ENCODE measurements at regions not wholly inside any gene's neighbourhood (a gene's known extent, or its start where the extent isn't known, plus 50 kb on each side); places are given as distances from the start of the nearest gene placed in this dataset.

DNA sequence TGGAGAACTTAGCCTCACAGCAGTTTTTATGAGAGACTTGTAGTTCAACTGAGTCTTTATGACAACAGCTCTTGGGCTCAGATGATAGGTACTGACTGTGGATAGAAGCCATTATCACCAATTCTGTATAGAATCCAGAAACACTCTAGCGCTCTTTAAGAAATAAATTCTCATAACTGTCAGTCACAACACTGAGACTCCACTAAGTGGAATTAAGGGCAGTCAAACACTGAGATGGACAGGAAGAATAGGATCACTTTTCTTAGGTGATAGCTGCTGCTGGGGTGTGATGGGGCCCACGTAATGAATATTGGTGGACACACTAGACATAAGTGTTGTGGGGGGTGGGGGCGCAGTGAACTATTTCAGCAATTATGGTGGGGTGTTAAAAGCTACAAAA lies 1691.8 kb upstream of the LRRTM1 start:
- H3K4me3 ChIP-seq: no peak overlapping the region
- intact Hi-C loops (cut with DNase I): no loop called here
- H3K4me1 ChIP-seq (ENCODE audit: insufficient read depth): no peaks in the 10 kb centered on the region
- no peaks in the 10 kb centered on the region for H3K9me3 ChIP-seq
- H3K27ac ChIP-seq: no peak overlapping the region
- peaks cover 3% of the 10 kb centered on the region for H3K27me3 ChIP-seq
- no peak for DNase-seq
- H3K36me3 ChIP-seq: no peaks in the 10 kb centered on the region
- 72 to 94% (median 83%) methylated on average over 3 of the region's 3 CpGs for WGBS, 3 donors
- TF ChIP-seq POLR2A (IDR thresholded peaks at IDR 0.05) (no peak), EP300 (IDR thresholded peaks at IDR 0.05) (no peak), CTCF (IDR thresholded peaks at IDR 0.05) (no peak)

DNA sequence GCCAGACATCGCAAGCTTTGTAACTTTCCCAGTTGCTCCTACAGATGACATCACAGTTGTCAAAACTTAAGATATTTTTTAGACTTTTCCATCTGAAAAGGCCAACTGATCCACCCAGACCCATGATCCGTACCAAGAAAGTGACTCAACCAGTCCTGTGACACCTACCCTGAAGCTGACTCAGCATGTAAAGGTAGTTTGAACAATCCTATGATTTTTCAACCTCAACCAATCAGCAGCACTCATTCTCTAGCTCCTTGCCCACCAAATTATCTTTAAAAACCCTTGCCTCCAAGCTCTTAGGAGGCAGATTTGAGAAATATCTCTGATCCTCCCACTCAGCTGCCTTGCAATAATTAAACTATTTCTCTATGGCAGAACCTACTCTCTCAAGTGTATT lies 1686.7 kb upstream of the LRRTM1 start:
- no peaks in the 10 kb centered on the region for H3K27me3 ChIP-seq
- no peak for DNase-seq
- no peak overlapping the region for H3K4me3 ChIP-seq
- H3K9me3 ChIP-seq: no peaks in the 10 kb centered on the region
- no peak overlapping the region for H3K27ac ChIP-seq
- 89 to 93% (median 91%) methylated on average over 2 of the region's 2 CpGs for WGBS, 3 donors
- H3K4me1 ChIP-seq (ENCODE audit: insufficient read depth): no peaks in the 10 kb centered on the region
- TF ChIP-seq POLR2A (IDR thresholded peaks at IDR 0.05): no peak
- TF ChIP-seq EP300 (IDR thresholded peaks at IDR 0.05): no peak
- TF ChIP-seq CTCF (IDR thresholded peaks at IDR 0.05): no peak
- intact Hi-C loops (cut with DNase I): no loop called here
- H3K36me3 ChIP-seq: no peaks in the 10 kb centered on the region

DNA sequence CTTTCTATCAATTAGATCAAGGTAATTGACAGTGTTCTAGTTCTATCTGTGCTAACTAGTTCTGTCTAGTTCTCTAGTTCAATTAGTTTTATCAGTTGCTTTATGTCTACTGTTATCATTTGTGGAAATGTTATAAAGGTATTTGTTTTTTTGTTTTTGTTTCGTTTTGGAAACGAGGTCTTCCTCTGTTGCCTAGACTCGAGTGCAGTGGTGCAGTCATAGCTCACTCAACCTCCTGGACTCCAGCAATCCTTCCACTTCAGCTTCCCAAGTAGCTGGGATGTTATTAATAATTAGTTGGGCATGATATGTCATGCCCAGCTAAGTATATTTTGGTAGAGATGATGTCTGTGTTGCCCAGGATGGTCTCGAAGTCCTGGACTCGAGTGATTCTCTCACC lies 1682.8 kb upstream of the LRRTM1 start:
- H3K4me3 ChIP-seq: no peak overlapping the region
- no peaks in the 10 kb centered on the region for H3K4me1 ChIP-seq (ENCODE audit: insufficient read depth)
- no peaks in the 10 kb centered on the region for H3K36me3 ChIP-seq
- 75 to 83% (median 83%) methylated on average over 5 of the region's 5 CpGs for WGBS, 3 donors
- no peak overlapping the region for H3K27ac ChIP-seq
- no peaks in the 10 kb centered on the region for H3K27me3 ChIP-seq
- DNase-seq: no peak
- no peaks in the 10 kb centered on the region for H3K9me3 ChIP-seq
- intact Hi-C loops (cut with DNase I): no loop called here
- TF ChIP-seq POLR2A (IDR thresholded peaks at IDR 0.05): no peak
- TF ChIP-seq CTCF (IDR thresholded peaks at IDR 0.05): no peak
- no peak for TF ChIP-seq EP300 (IDR thresholded peaks at IDR 0.05)

DNA sequence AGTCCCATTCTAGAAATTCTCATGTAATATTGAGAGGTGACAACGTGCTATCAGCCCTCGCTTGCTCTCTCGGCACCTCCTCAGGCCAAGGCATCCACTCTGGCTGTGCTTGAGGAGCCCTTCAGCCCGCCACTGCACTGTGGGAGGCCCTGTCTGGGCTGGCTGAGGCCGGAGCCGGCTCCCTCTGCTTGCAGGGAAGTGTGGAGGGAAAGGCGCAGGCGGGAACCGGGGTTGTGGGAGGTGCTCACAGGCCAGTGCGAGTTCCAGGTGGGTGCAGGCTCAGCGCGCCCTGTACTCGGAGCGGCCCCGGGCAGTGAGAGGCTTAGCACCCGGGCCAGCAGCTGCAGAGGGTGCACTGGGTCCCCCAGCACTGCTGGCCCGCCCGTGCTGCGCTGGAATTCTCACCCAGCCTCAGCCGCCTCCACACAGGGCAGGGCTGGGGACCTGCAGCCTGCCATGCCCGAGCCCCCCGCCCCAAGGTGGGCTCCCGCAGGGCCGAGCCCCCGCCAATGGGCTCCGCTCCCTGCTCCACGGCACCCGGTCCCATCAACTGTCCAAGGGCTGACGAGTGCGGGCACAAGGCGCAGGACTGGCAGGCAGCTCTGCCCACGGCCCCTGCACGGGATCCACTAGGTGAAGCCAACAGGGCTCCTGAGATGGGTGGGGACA lies 1680.6 kb upstream of the LRRTM1 start:
- no peak overlapping the region for H3K4me3 ChIP-seq
- no peaks in the 10 kb centered on the region for H3K4me1 ChIP-seq (ENCODE audit: insufficient read depth)
- H3K27me3 ChIP-seq: no peaks in the 10 kb centered on the region
- H3K36me3 ChIP-seq: no peaks in the 10 kb centered on the region
- TF ChIP-seq EP300 (IDR thresholded peaks at IDR 0.05) (no peak), CTCF (IDR thresholded peaks at IDR 0.05) (no peak), POLR2A (IDR thresholded peaks at IDR 0.05) (no peak)
- intact Hi-C loops (cut with DNase I): no loop called here
- no peak for DNase-seq
- no peak overlapping the region for H3K27ac ChIP-seq
- H3K9me3 ChIP-seq: no peaks in the 10 kb centered on the region
- WGBS, 3 donors: 94 to 97% (median 95%) methylated on average over 22 to 33 of the region's 33 CpGs

Measured in ovary (tissue), 7 donors.